ENCODE measurements at regions not wholly inside any gene's neighbourhood (a gene's known extent, or its start where the extent isn't known, plus 50 kb on each side); places are given as distances from the start of the nearest gene placed in this dataset.

GRCh38 chr5:35331956-35332950, 102.0 kb upstream of the PRLR start:
- ATAC-seq (no peak), DNase-seq (no peak)
- TF ChIP-seq CTCF (IDR thresholded peaks at IDR 0.05) = no peak
- Histone ChIP-seq H3K4me1 (ENCODE audit: low read depth) (no peaks in the 10 kb centered on the region), H3K9me3 (no peaks in the 10 kb centered on the region), H3K36me3 (ENCODE audit: low read depth) (no peaks in the 10 kb centered on the region), H3K4me3 (no peak overlapping the region)
- intact Hi-C loops (cut with DNase I, micrococcal nuclease) = no loop called here

- Histone ChIP-seq H3K9me3 (no peaks in the 10 kb centered on the region), H3K4me1 (ENCODE audit: low read depth) (no peaks in the 10 kb centered on the region), H3K4me3 (no peak overlapping the region), H3K36me3 (ENCODE audit: low read depth) (no peaks in the 10 kb centered on the region)
- DNase-seq (no peak), ATAC-seq (no peak)
- intact Hi-C loops (cut with DNase I, micrococcal nuclease) = no loop called here
- no peak for TF ChIP-seq CTCF (IDR thresholded peaks at IDR 0.05)
Measured at GRCh38 chr5:35325836-35326235, 95.5 kb upstream of the PRLR start.

- no peak for TF ChIP-seq CTCF (IDR thresholded peaks at IDR 0.05)
- ATAC-seq (no peak), DNase-seq (peak in 1 of 3 donors; percentile 30)
- Histone ChIP-seq H3K9me3 (no peaks in the 10 kb centered on the region), H3K4me3 (no peak overlapping the region), H3K36me3 (ENCODE audit: low read depth) (no peaks in the 10 kb centered on the region), H3K4me1 (ENCODE audit: low read depth) (no peaks in the 10 kb centered on the region)
- intact Hi-C loops (cut with DNase I, micrococcal nuclease) = no loop called here
Measured at GRCh38 chr5:35324679-35325078, 94.4 kb upstream of the PRLR start.

- ATAC-seq = no peak
- no peaks in the 10 kb centered on the region for H3K4me1 ChIP-seq (ENCODE audit: low read depth)
Measured at GRCh38 chr5:35324201-35324600, 93.9 kb upstream of the PRLR start.

GRCh38 chr5:35320029-35320428, 89.7 kb upstream of the PRLR start:
- DNase-seq = no peak
- H3K4me1 ChIP-seq (ENCODE audit: low read depth) = no peaks in the 10 kb centered on the region
- no peaks in the 10 kb centered on the region for H3K36me3 ChIP-seq (ENCODE audit: low read depth)
- no peaks in the 10 kb centered on the region for H3K9me3 ChIP-seq
- intact Hi-C loops (cut with DNase I, micrococcal nuclease) = no loop called here
- H3K4me3 ChIP-seq = no peak overlapping the region
- TF ChIP-seq CTCF (IDR thresholded peaks at IDR 0.05) = no peak
- ATAC-seq = no peak

More at GRCh38 chr5:35324201-35324600, 93.9 kb upstream of the PRLR start:
- H3K36me3 ChIP-seq (ENCODE audit: low read depth) = no peaks in the 10 kb centered on the region
- no peak for DNase-seq
- no peaks in the 10 kb centered on the region for H3K9me3 ChIP-seq
- H3K4me3 ChIP-seq = no peak overlapping the region
- no peak for TF ChIP-seq CTCF (IDR thresholded peaks at IDR 0.05)
- intact Hi-C loops (cut with DNase I, micrococcal nuclease) = no loop called here
